GM21367 (cell line): ENCODE measurements at regions not wholly inside any gene's neighbourhood (a gene's known extent, or its start where the extent isn't known, plus 50 kb on each side); places are given as distances from the start of the nearest gene placed in this dataset.

Experiments used
- ATAC-seq: cut with Tn5 transposase; IDR thresholded peaks from one replicate; pipeline ENCODE4 v1.9.1; 2021; ENCODE audit not compliant: unreplicated experiment

DNA sequence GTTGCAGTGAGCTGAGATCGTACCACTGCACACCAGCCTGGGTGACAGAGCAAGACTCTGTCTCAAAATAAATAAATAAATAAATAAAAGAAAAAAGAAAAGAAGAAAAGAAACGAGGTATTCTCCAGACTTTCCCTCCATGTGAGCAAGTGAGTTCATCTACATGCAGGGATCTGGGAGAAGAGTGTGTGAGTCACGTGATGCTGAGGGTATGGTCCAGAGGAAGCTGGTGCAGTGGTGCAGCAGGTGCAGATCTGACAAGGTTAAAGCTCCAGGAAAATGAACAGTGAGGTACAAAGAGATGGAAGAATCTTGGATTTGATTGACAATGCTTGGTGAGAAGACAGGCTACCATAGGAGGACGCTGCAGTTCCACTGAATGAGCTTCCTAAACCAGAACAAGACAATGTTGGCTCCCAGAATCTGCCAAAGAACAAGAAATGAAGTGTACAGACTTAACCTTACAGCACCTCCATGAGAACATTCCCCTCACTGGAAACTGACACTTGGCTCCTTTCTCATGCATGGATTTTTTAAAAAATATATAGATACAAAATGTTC is 79.5 kb upstream of the BTBD3 start:
- no peak for ATAC-seq

- ATAC-seq: no peak
These were observed 75.7 kb upstream of the BTBD3 start for GRCh38 chr20:11841972-11842461.

DNA sequence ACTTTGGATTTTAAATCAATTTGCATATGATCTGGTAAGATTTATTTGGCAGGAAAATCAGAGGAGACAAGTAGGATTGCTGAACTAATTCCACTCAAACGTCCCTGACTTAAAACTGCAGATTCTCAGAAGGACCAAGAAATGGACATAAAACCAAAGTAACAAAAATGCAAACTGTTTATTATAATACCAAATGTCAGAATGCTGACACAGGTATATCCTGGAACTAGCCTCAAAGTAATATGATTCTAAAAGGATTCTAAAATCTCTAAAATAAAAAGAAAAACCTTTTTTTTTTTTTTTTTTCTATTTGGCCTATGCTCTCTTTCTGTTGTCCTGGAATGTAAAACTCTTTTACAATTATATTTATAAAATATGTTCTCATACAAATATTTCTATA is 74.4 kb upstream of the BTBD3 start:
- no peak for ATAC-seq

GRCh38 chr20:11844691-11845090 is 73.0 kb upstream of the BTBD3 start:
- ATAC-seq: no peak

- ATAC-seq: no peak
These were observed 72.4 kb upstream of the BTBD3 start for GRCh38 chr20:11845340-11845739.

- no peak for ATAC-seq
These were observed 71.6 kb upstream of the BTBD3 start for GRCh38 chr20:11846131-11846530.

- no peak for ATAC-seq
These were observed 69.9 kb upstream of the BTBD3 start for GRCh38 chr20:11847827-11848226.

- no peak for ATAC-seq
These were observed 68.3 kb upstream of the BTBD3 start for GRCh38 chr20:11849270-11849915.

DNA sequence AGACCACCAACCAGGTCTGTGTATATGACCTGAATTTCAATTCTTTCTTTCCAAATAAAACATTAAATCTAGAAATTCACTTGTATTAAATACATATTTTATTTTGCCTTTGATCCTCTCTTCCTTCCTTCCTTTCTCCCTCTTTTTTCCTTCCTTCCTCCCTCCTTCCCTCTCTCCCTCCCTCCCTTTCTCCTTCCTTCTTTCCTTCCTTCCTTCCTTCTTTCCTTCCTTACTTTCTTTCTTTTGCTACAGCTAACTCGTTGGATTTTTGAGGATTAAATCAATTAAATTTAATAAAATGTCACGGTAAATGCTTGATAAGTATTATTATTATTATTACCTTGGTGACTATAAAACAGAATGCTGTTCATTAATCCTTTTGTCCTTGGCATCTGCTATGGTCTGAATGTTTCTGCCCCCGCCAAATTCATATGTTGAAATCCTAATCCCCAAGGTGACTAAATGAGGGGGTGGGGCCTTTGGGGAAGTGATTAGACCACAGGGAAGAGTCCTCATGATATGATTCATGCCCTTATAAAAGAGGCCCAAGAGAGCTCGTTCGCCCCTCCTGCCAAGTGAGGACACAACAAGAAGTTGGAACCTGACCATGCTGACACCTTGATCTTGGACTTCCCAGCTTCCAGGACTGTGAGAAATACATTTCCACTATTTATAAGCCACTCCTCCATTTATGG is 67.6 kb upstream of the BTBD3 start:
- no peak for ATAC-seq

DNA sequence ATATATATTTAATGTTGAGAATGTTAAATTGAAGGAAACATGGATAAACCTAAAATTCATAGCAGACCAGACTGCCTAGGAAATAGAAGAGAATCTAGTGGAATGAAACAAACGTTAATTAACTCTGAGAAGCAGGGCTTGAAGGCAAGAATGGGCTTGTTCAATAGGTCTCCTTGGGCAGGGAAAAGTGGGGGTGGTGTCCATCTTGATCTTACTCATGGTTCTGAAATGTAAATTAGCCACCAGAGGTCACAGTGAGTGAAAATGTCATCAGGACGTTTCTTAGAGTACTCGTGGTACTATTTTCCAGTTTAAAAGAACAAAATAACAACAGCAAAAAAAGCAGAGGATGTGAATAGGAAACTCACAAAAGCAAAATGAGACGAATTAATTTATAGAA is 66.8 kb upstream of the BTBD3 start:
- ATAC-seq: no peak

DNA sequence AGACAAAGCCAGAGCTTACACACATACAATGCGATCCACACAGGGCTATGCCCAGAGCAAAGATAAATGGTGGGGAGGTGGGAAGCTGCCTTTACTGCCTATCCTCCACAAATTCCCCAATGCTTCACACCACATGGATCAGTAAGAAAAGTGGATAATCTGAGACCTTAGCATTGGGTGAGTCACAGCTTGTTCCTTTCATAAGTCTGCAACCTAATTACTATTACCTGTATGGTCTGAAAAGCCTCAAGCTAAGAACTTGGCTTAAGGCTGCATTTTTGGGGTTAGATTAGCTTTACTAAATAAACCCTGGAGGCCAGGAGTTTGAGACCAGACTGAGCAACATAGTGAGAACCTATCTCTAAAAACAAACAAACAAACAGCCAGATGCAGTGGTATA is 66.0 kb upstream of the BTBD3 start:
- ATAC-seq: no peak

DNA sequence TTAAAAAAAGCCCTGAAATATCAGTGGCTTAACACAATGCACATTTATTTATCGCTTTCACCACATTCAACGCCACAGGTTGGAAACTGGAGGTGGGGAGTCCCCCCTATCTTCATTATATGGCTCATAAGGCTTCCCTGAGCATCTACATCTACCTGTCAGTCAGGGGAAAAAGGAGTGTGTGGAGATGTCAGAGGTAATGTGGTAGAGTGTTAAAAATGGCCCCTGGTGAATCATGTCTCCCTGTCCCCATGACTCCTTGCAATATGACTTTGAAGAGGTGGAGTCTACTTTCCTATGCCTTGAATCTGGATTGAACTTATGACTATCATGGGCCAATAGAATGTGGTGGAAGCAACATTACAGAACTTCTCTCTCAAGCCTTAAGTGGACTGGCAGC is 65.5 kb upstream of the BTBD3 start:
- no peak for ATAC-seq

DNA sequence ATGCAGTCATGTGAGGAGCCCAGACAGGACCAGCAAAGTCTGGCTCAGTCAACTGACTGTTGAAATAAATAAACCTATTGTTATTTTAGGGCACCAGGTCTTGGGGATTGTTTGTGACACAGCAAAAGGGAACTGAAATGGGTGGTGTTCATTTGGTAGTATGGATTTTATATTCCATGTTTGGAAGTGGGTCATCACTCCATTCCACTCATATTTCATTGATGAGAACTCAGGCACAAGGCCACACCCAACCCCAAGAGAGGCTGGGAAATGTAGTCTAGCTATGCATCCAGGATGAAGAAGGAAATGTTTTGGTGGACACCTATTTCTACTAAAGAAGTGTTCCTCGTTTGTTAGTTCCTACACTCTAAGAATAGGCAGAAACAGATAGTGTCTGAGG is 64.9 kb upstream of the BTBD3 start:
- ATAC-seq: no peak

DNA sequence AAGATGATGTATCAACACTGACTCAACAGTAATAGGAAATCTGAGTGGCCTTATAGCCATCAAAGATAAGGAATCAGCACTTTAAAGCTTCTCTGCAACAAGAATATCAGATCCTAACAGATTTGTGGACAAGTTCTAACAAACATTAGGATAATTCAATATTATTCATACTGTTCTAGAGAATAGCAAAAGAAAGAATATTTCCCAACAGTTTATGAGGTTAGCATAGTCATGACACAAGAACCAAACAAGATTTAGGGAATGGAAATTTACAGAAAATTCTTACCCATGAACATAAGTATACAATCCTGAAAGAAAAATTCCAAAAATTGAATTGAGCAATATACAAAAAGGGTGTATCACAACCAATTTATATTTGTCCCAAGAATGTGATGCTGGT is 64.3 kb upstream of the BTBD3 start:
- no peak for ATAC-seq

DNA sequence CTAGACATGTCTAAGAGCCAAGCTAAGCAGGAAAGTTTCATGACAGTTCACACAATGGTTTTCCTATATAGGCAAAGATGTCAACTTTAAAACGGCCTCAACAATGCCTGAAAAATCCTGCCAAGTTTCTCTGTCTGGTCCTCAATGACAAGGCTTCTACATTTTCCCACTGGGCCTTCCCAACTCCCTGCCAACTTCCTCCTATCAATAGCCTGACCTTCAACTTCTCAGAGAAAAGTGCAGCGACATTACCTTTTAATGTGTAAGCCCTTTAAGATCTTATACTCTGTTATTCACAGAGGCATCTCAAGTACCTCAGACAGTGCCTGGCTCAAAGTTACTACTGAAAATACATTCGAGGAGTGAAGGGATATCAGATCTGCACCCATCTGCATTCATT is 56.2 kb upstream of the BTBD3 start:
- no peak for ATAC-seq

DNA sequence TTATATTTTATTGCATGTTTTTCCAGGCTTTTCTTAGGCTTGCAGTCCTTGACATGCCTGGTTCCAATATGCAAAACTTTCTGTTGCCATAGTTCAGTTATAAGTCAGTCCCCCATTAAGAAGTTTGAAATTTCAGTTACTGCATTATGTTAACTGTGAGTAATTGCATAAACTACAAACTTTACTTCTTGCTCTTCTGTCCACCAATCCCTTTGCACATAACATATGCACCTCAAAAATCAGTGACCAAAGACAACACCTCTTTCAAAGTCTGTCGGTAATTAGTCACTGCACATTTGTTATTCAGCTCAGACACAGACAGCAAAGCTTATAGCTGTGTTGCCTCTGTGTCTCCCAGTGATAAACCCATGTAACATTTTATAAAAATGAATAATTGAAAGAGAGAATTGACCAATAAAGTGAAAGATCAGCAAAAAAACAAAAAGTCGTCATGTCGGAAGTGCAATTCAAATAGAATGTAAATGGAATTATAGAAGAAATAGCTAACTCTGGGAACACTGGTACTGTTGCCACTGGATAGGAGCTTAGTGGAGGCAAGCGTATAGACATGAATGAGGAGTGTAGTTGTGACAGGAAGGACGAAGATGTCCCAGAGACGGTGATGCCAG is 50.3 kb upstream of the BTBD3 start:
- no peak for ATAC-seq
